ENCODE measurements at regions not wholly inside any gene's neighbourhood (a gene's known extent, or its start where the extent isn't known, plus 50 kb on each side); places are given as distances from the start of the nearest gene placed in this dataset.

DNA sequence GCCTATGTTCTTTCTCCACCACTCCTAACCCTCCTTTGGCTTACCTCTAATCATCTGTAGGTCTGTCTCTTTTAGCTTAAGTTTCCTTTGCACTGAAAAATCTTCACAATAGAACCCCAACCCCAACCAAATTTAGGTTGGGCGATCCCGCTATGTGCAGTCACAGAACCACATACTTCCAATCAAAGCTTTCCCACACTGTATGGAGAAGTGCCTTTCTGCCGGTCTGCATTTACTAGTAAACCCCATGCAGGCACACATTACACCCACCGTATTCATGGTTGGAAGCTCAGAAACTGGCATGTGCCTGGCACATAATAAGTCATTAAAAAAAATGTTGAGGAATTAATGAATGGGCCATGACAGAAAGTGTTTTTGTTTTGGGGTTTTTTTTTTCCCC, 158.4 kb downstream of the KLF12 start:
- TF ChIP-seq, protein P1, sequence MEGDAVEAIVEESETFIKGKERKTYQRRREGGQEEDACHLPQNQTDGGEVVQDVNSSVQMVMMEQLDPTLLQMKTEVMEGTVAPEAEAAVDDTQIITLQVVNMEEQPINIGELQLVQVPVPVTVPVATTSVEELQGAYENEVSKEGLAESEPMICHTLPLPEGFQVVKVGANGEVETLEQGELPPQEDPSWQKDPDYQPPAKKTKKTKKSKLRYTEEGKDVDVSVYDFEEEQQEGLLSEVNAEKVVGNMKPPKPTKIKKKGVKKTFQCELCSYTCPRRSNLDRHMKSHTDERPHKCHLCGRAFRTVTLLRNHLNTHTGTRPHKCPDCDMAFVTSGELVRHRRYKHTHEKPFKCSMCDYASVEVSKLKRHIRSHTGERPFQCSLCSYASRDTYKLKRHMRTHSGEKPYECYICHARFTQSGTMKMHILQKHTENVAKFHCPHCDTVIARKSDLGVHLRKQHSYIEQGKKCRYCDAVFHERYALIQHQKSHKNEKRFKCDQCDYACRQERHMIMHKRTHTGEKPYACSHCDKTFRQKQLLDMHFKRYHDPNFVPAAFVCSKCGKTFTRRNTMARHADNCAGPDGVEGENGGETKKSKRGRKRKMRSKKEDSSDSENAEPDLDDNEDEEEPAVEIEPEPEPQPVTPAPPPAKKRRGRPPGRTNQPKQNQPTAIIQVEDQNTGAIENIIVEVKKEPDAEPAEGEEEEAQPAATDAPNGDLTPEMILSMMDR (IDR thresholded peaks at IDR 0.05; ENCODE audit: low read length), result no peak
- no peak for TF ChIP-seq EZH2 (IDR thresholded peaks at IDR 0.05; ENCODE audit: borderline replicate concordance, low read length)
- Histone ChIP-seq H3K9me2 (ENCODE audit: low read depth, low read length) (no peaks in the 10 kb centered on the region), H3K9ac (ENCODE audit: low read length) (peak overlapping the region; percentile 34; the same call in 1 of the 2 replicates), H3F3A (ENCODE audit: insufficient read depth, low read length) (no peaks in the 10 kb centered on the region), H3K4me3 (ENCODE audit: low read depth, low read length, poor library complexity, severe bottlenecking) (peak overlapping the region; percentile 40), H2AFZ (ENCODE audit: low read length) (no peak overlapping the region), H3K27ac (ENCODE audit: low read depth, low read length, poor library complexity, severe bottlenecking) (peak overlapping the region; percentile 92), H3K79me2 (ENCODE audit: insufficient read depth, low read length) (0 out of 2 replicates have a peak, but pooled peaks cover 12% of the 10 kb centered on the region), H3K4me1 (ENCODE audit: insufficient read depth, low read length, severe bottlenecking) (peaks cover 64% of the 10 kb centered on the region), H3K36me3 (ENCODE audit: insufficient read depth, low read length) (peaks cover 14% of the 10 kb centered on the region; the same call in 1 of the 2 replicates), H4K20me1 (ENCODE audit: insufficient read depth, low read length) (no peaks in the 10 kb centered on the region), H3K9me3 (ENCODE audit: low read length) (no peaks in the 10 kb centered on the region), H3K27me3 (ENCODE audit: insufficient read depth, low read length) (no peaks in the 10 kb centered on the region), H3K4me2 (ENCODE audit: low read length) (peak overlapping the region; percentile 67)

- TF ChIP-seq, protein P1 (IDR thresholded peaks at IDR 0.05; ENCODE audit: low read length), result no peak
- TF ChIP-seq EZH2 (IDR thresholded peaks at IDR 0.05; ENCODE audit: borderline replicate concordance, low read length), result no peak
- Histone ChIP-seq H3K27ac (ENCODE audit: low read depth, low read length, poor library complexity, severe bottlenecking) (peak overlapping the region; percentile 92), H3K27me3 (ENCODE audit: insufficient read depth, low read length) (no peaks in the 10 kb centered on the region), H3K36me3 (ENCODE audit: insufficient read depth, low read length) (peaks cover 14% of the 10 kb centered on the region; the same call in 1 of the 2 replicates), H4K20me1 (ENCODE audit: insufficient read depth, low read length) (no peaks in the 10 kb centered on the region), H2AFZ (ENCODE audit: low read length) (no peak overlapping the region), H3K9ac (ENCODE audit: low read length) (no peak overlapping the region), H3K4me3 (ENCODE audit: low read depth, low read length, poor library complexity, severe bottlenecking) (no peak overlapping the region), H3K9me3 (ENCODE audit: low read length) (no peaks in the 10 kb centered on the region), H3F3A (ENCODE audit: insufficient read depth, low read length) (no peaks in the 10 kb centered on the region), H3K79me2 (ENCODE audit: insufficient read depth, low read length) (0 out of 2 replicates have a peak, but pooled peaks cover 12% of the 10 kb centered on the region), H3K4me1 (ENCODE audit: insufficient read depth, low read length, severe bottlenecking) (peaks cover 82% of the 10 kb centered on the region), H3K9me2 (ENCODE audit: low read depth, low read length) (no peaks in the 10 kb centered on the region), H3K4me2 (ENCODE audit: low read length) (peak overlapping the region; percentile 68; the same call in 1 of the 2 replicates)
Observed at GRCh38 chr13:73974051-73974450, 160.2 kb downstream of the KLF12 start.

- H3K9ac ChIP-seq (ENCODE audit: low read length), result peak overlapping the region; percentile 51; the same call in 1 of the 2 replicates
- 0 out of 2 replicates have a peak, but pooled peaks cover 12% of the 10 kb centered on the region for H3K79me2 ChIP-seq (ENCODE audit: insufficient read depth, low read length)
- peaks cover 91% of the 10 kb centered on the region for H3K4me1 ChIP-seq (ENCODE audit: insufficient read depth, low read length, severe bottlenecking)
- no peak overlapping the region for H2AFZ ChIP-seq (ENCODE audit: low read length)
- no peaks in the 10 kb centered on the region for H3K9me3 ChIP-seq (ENCODE audit: low read length)
- no peak for TF ChIP-seq EZH2 (IDR thresholded peaks at IDR 0.05; ENCODE audit: borderline replicate concordance, low read length)
- TF ChIP-seq, protein P1 (IDR thresholded peaks at IDR 0.05; ENCODE audit: low read length), result no peak
- no peaks in the 10 kb centered on the region for H4K20me1 ChIP-seq (ENCODE audit: insufficient read depth, low read length)
- H3K4me2 ChIP-seq (ENCODE audit: low read length), result peak overlapping the region; percentile 68
- H3K27me3 ChIP-seq (ENCODE audit: insufficient read depth, low read length), result no peaks in the 10 kb centered on the region
- peak overlapping the region; percentile 92 for H3K27ac ChIP-seq (ENCODE audit: low read depth, low read length, poor library complexity, severe bottlenecking)
- no peaks in the 10 kb centered on the region for H3K9me2 ChIP-seq (ENCODE audit: low read depth, low read length)
- 0 out of 2 replicates have a peak, but pooled peaks cover 3% of the 10 kb centered on the region for H3F3A ChIP-seq (ENCODE audit: insufficient read depth, low read length)
- peaks cover 6% of the 10 kb centered on the region; the same call in 1 of the 2 replicates for H3K36me3 ChIP-seq (ENCODE audit: insufficient read depth, low read length)
- peak overlapping the region; percentile 47 for H3K4me3 ChIP-seq (ENCODE audit: low read depth, low read length, poor library complexity, severe bottlenecking)
Observed at GRCh38 chr13:73973156-73973555, 161.0 kb downstream of the KLF12 start.
